HepG2 (cell line): ENCODE measurements at regions not wholly inside any gene's neighbourhood (a gene's known extent, or its start where the extent isn't known, plus 50 kb on each side); places are given as distances from the start of the nearest gene placed in this dataset.

Experiments used
- EED ChIP-seq: sonication (generic); formaldehyde crosslinking; IDR thresholded peaks from 2 replicates; pipeline ENCODE4 v1.5.0; 2020; ENCODE audit warnings: mild to moderate bottlenecking, missing genetic modification reagents
- ELK4 ChIP-seq: sonication (generic); formaldehyde crosslinking; IDR thresholded peaks from 2 replicates; pipeline ENCODE4 v1.9.0; 2021; ENCODE audit warnings: missing genetic modification reagents, borderline replicate concordance
- HDAC6 ChIP-seq: fragments of 200-600 bp; sonication (generic); IDR thresholded peaks from 2 replicates; pipeline ENCODE4 v1.7.0; 2017; ENCODE audit warnings: mild to moderate bottlenecking, antibody characterized with exemption, low read length, low read depth
- KAT2B ChIP-seq: fragments of 150-350 bp; IDR thresholded peaks from 2 replicates; pipeline ENCODE4 v1.6.1; 2014; ENCODE audit warnings: low read depth, low read length, borderline replicate concordance
- NCOR1 ChIP-seq: fragments of 200-600 bp; sonication (generic); IDR thresholded peaks from 2 replicates; pipeline ENCODE4 v1.7.0; 2017; ENCODE audit warnings: antibody characterized with exemption, low read length, borderline replicate concordance
- SMAD1 ChIP-seq: sonication (generic); formaldehyde crosslinking; IDR thresholded peaks from 2 replicates; pipeline ENCODE4 v1.4.0; 2020; ENCODE audit warnings: missing genetic modification reagents, low read depth, mild to moderate bottlenecking, borderline replicate concordance
- SP5 ChIP-seq: IDR thresholded peaks from 2 replicates; pipeline ENCODE4 v1.6.1; 2016; ENCODE audit warnings: low read depth, borderline replicate concordance
- TP53 ChIP-seq: sonication (generic); formaldehyde crosslinking; conservative IDR thresholded peaks from 2 replicates; pipeline ENCODE4 v1.4.0; 2020; ENCODE audit warnings: missing genetic modification reagents
- TF ChIP-seq, protein P1 (sequence below): sonication (generic); formaldehyde crosslinking; IDR thresholded peaks from 2 replicates; pipeline ENCODE4 v1.8.0; 2022; ENCODE audit warnings: missing genetic modification reagents, low read depth, mild to moderate bottlenecking, borderline replicate concordance

DNA sequence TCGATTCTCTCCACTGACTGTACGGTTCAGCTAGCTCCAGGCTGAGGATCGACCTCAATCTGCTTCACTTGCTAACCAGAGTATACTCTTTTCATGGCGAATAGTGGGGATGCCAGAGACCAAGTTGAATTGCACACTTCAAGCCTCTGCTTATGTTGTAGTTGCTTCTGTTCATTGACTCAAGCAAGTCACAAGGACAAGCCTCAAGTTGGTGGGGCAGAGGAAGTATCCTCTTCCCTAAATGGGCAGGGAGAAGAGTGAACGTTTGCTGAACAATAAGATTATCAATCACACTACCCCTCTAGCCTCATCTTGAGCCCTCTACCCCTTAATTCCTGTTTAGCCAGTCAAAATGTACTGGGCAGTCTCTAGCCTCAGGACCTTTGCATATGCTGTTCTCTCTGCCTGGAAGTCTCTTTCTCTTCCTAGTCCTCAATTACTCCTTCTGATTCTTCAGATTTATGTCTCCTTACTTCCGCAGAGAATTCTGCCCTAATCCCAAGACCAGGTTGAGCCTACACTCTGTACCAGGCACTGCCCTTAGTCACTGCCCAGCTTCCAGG is 390.4 kb upstream of the PROK2 start:
- no peak for TF ChIP-seq KAT2B
- TF ChIP-seq TP53 (CRISPR knock-in tag) = no peak
- TF ChIP-seq, protein P1, sequence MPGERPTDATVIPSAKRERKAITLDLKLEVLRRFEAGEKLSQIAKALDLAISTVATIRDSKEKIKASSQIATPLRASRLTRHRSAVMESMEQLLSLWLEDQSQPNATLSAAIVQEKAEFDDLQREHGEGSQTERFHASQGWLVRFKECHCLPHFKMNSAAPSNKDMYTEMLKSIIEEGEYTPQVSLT (CRISPR knock-in tag) = no peak
- TF ChIP-seq NCOR1 = no peak
- TF ChIP-seq EED (CRISPR knock-in tag) = no peak
- TF ChIP-seq ELK4 = no peak
- no peak for TF ChIP-seq SMAD1
- no peak for TF ChIP-seq SP5
- TF ChIP-seq HDAC6 = no peak
